H1 (cell line): ENCODE measurements at regions not wholly inside any gene's neighbourhood (a gene's known extent, or its start where the extent isn't known, plus 50 kb on each side); places are given as distances from the start of the nearest gene placed in this dataset.

Experiments
- CTCF ChIA-PET: fragments of 300-600 bp; sonication (Branson Sonifier 250); formaldehyde crosslinking; loops from one replicate; lab custom pipeline; 2021; ENCODE audit not compliant: partially characterized antibody; lab: Charles Lee
- POLR2A ChIA-PET: fragments of 300-600 bp; sonication (Branson Sonifier 250); formaldehyde crosslinking; loops from one replicate; lab custom pipeline; 2021; ENCODE audit warnings: inconsistent platforms; ENCODE audit not compliant: partially characterized antibody; lab: Charles Lee
- DNase-seq, 2 experiments: peaks; one replicate each; pipeline versions ENCODE4 v3.0.0 to v3.0.0-alpha.2; 2010 to 2022; ENCODE audit warnings: low spot score in 2 of 2, low read depth in 1 of 2, mixed read lengths in 1 of 2
- FAIRE-seq: peaks from 2 replicates; lab custom pipeline; 2011; peaks lifted over from hg19 to GRCh38; lab: Jason Lieb, UNC
- H2AFZ ChIP-seq: 2 replicates; pipeline ENCODE4 v1.8.1; 2012; ENCODE audit warnings: low read length, inconsistent platforms
- H2AK5ac ChIP-seq: 2 replicates; pipeline ENCODE4 v1.6.1; 2013; ENCODE audit warnings: low read depth, low read length
- H2BK120ac ChIP-seq: replicated peaks from 2 replicates; pipeline ENCODE3; 2013; ENCODE audit warnings: low read depth, low read length, inconsistent platforms
- H2BK12ac ChIP-seq: 2 replicates; pipeline ENCODE4 v1.6.1; 2013; ENCODE audit warnings: low read depth, low read length
- H2BK15ac ChIP-seq: 2 replicates; pipeline ENCODE4 v1.6.1; 2013; ENCODE audit warnings: low read length
- H2BK20ac ChIP-seq: 2 replicates; pipeline ENCODE4 v1.6.1; 2013; ENCODE audit warnings: low read length
- H2BK5ac ChIP-seq: 2 replicates; pipeline ENCODE4 v1.6.1; 2013; ENCODE audit warnings: low read depth, low read length
- H3K14ac ChIP-seq: 2 replicates; pipeline ENCODE4 v1.6.1; 2013; ENCODE audit warnings: inconsistent platforms; ENCODE audit not compliant: insufficient read length
- H3K18ac ChIP-seq: 2 replicates; pipeline ENCODE4 v1.6.1; 2013; ENCODE audit warnings: low read length; ENCODE audit errors: extremely low read depth
- H3K23ac ChIP-seq: 2 replicates; pipeline ENCODE4 v1.6.1; 2013; ENCODE audit warnings: inconsistent platforms; ENCODE audit not compliant: insufficient read length
- H3K23me2 ChIP-seq: 2 replicates; pipeline ENCODE4 v1.6.1; 2013; ENCODE audit warnings: low read depth, low read length
- H3K27ac ChIP-seq: 2 replicates; pipeline ENCODE4 v1.6.1; 2011; ENCODE audit warnings: low read depth, low read length, inconsistent platforms
- H3K27me3 ChIP-seq, 4 experiments: replicated peaks in 1 of 4; 1 replicate in 1 of 4; 2 replicates in 3 of 4; pipeline versions ENCODE4 v1.6.1 to v1.8.1; 2011 to 2013; ENCODE audit warnings: low read length in 3 of 4, mild to moderate bottlenecking in 3 of 4, inconsistent platforms in 2 of 4, mixed read lengths in 2 of 4, moderate library complexity in 1 of 4; ENCODE audit not compliant: control insufficient read depth in 3 of 4, insufficient read depth in 3 of 4; ENCODE audit errors: extremely low read depth in 1 of 4
- H3K36me3 ChIP-seq, 4 experiments: 2 replicates each; pipeline versions ENCODE4 v1.6.1 to v1.8.1; 2011 to 2013; ENCODE audit warnings: mild to moderate bottlenecking in 4 of 4, low read length in 3 of 4, moderate library complexity in 2 of 4, control low read depth in 1 of 4, inconsistent platforms in 1 of 4; ENCODE audit not compliant: insufficient read depth in 4 of 4, control insufficient read depth in 2 of 4
- H3K4ac ChIP-seq: replicated peaks from 2 replicates; pipeline ENCODE3; 2013; ENCODE audit warnings: low read length, low read depth, mixed read lengths, inconsistent platforms; ENCODE audit not compliant: insufficient read length
- H3K4me1 ChIP-seq, 4 experiments: replicated peaks in 1 of 4; 1 replicate in 1 of 4; 2 replicates in 3 of 4; pipeline versions ENCODE4 v1.6.1 to v1.8.1; 2011 to 2013; ENCODE audit warnings: low read length in 3 of 4, inconsistent platforms in 2 of 4, mixed read lengths in 1 of 4; ENCODE audit not compliant: insufficient read depth in 4 of 4, control insufficient read depth in 3 of 4
- H3K4me2 ChIP-seq, 2 experiments: 2 replicates each; pipeline versions ENCODE4 v1.6.1 to v1.8.1; 2011 to 2013; ENCODE audit warnings: low read depth in 2 of 2, low read length in 2 of 2, control low read depth in 1 of 2, inconsistent platforms in 1 of 2, mild to moderate bottlenecking in 1 of 2; ENCODE audit not compliant: insufficient read depth in 1 of 2
- H3K4me3 ChIP-seq, 4 experiments: fragments of 200-600, 300-600 bp in 1 of 4; sonication (generic), shearing (Covaris generic), sonication (Bioruptor Twin) in 1 of 4; 2 replicates each; pipeline versions ENCODE4 v1.5.1 to v1.8.1; 2011 to 2016; ENCODE audit warnings: low read length in 4 of 4, low read depth in 3 of 4, control low read depth in 2 of 4, inconsistent platforms in 2 of 4, mild to moderate bottlenecking in 2 of 4, mixed read lengths in 1 of 4, moderate library complexity in 1 of 4; ENCODE audit not compliant: insufficient read depth in 2 of 4; ENCODE audit errors: extremely low read depth in 1 of 4
- H3K56ac ChIP-seq: replicated peaks from 2 replicates; pipeline ENCODE3; 2013; ENCODE audit warnings: low read depth, mild to moderate bottlenecking, mixed read lengths, low read length, inconsistent platforms; ENCODE audit not compliant: insufficient read length
- H3K79me1 ChIP-seq: 2 replicates; pipeline ENCODE4 v1.6.1; 2013; ENCODE audit warnings: low read depth, low read length, control low read depth
- H3K79me2 ChIP-seq, 2 experiments: 2 replicates each; pipeline versions ENCODE4 v1.6.1 to v1.8.1; 2012 to 2013; ENCODE audit warnings: low read length in 2 of 2, mild to moderate bottlenecking in 2 of 2, inconsistent platforms in 1 of 2; ENCODE audit not compliant: insufficient read depth in 2 of 2, control insufficient read depth in 1 of 2
- H3K9ac ChIP-seq, 4 experiments: replicated peaks in 1 of 4; 1 replicate in 1 of 4; 2 replicates in 3 of 4; pipeline versions ENCODE4 v1.6.1 to v1.8.1; 2011 to 2013; ENCODE audit warnings: low read depth in 3 of 4, low read length in 3 of 4, control low read depth in 2 of 4, mild to moderate bottlenecking in 2 of 4, moderate library complexity in 2 of 4, inconsistent platforms in 1 of 4; ENCODE audit errors: extremely low read depth in 1 of 4
- H3K9me3 ChIP-seq, 2 experiments: 2 replicates each; pipeline versions ENCODE4 v1.6.1 to v1.8.1; 2012 to 2013; ENCODE audit warnings: mild to moderate bottlenecking in 2 of 2, moderate library complexity in 2 of 2, control low read depth in 1 of 2, inconsistent platforms in 1 of 2, low read depth in 1 of 2, low read length in 1 of 2, mixed read lengths in 1 of 2; ENCODE audit not compliant: insufficient read depth in 2 of 2
- H4K20me1 ChIP-seq, 2 experiments: replicated peaks in 1 of 2; 2 replicates each; pipeline versions ENCODE3 to v1.8.1; 2011 to 2013; ENCODE audit warnings: inconsistent platforms in 2 of 2, low read length in 2 of 2, mild to moderate bottlenecking in 1 of 2; ENCODE audit not compliant: insufficient read depth in 2 of 2, control insufficient read depth in 1 of 2
- H4K5ac ChIP-seq: 2 replicates; pipeline ENCODE4 v1.6.1; 2013; ENCODE audit warnings: low read length, low read depth, mixed read lengths, inconsistent platforms; ENCODE audit not compliant: insufficient read length
- H4K8ac ChIP-seq: 2 replicates; pipeline ENCODE4 v1.8.0; 2013; ENCODE audit warnings: mild to moderate bottlenecking, moderate library complexity, low read length, inconsistent platforms; ENCODE audit not compliant: insufficient read depth; ENCODE audit errors: extremely low read depth
- H4K91ac ChIP-seq: replicated peaks from 2 replicates; pipeline ENCODE3; 2013; ENCODE audit warnings: low read length, mixed read lengths, inconsistent platforms; ENCODE audit not compliant: insufficient read length
- RAD21 ChIP-seq, 2 experiments: IDR thresholded peaks in 1 of 2; conservative IDR thresholded peaks in 1 of 2; 2 replicates each; pipeline ENCODE4 v1.6.1; 2011; ENCODE audit warnings: low read depth in 2 of 2, low read length in 2 of 2, improper control_type of control experiment in 1 of 2, inconsistent platforms in 1 of 2, mild to moderate bottlenecking in 1 of 2, moderate library complexity in 1 of 2
- ZNF274 ChIP-seq: IDR thresholded peaks from 2 replicates; pipeline ENCODE4 v1.7.0; 2012; ENCODE audit warnings: low read length, borderline replicate concordance; ENCODE audit errors: extremely low read depth
- WGBS, 2 experiments: shearing (Covaris generic) in 1 of 2; methylation state at CpG; one replicate each; pipeline versions ENCODE4 v1.1.6 to v1.1.7; 2013 to 2015; ENCODE audit warnings: low lambda C conversion rate in 2 of 2, mixed read lengths in 2 of 2, inconsistent platforms in 1 of 2, low coverage in 1 of 2, missing lambda C conversion rate in 1 of 2; ENCODE audit not compliant: insufficient replicate concordance in 2 of 2, insufficient coverage in 1 of 2, insufficient read length in 1 of 2; ENCODE audit errors: extremely low coverage in 1 of 2, missing lambda C conversion rate in 1 of 2; 5-methylcytosine and 5-hydroxymethylcytosine counted together
- TF ChIP-seq, protein P1 (sequence below), 3 experiments: IDR thresholded peaks; 1 replicate in 2 of 3; 2 replicates in 1 of 3; pipeline versions ENCODE4 v1.5.1 to v1.6.1; 2011; ENCODE audit warnings: low read length in 3 of 3, mild to moderate bottlenecking in 3 of 3, inconsistent platforms in 2 of 3, low read depth in 1 of 3, moderate library complexity in 1 of 3; ENCODE audit not compliant: insufficient read depth in 1 of 3; ENCODE audit errors: control extremely low read depth in 1 of 3

DNA sequence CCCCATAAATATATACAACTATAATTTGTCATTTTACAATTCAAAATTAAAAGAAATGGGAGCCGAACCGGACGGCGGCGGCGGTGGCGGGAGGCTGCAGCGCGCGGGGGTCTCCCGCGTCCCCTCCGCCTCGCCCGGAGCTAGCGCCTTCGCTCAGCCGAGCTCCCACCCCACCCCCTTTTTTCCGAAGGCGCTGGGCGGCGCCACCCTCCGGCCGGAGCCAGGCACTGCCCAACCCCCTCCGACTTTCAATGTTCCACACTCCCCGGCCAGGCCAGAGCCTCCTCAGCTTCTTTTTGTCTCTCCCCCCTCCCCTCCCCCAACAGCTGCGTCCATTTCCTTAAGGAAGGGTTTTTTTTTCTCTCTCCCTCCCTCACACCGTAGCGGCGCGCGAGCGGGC, 214.1 kb upstream of the GEMIN8 start:
- Histone ChIP-seq H3K23ac (no peak overlapping the region), H2AFZ (no peak overlapping the region), H3K9me3 (no peaks in the 10 kb centered on the region), H3K79me1 (no peaks in the 10 kb centered on the region), H2BK5ac (no peak overlapping the region), H3K4me2 (no peak overlapping the region)
- TF ChIP-seq, protein P1, sequence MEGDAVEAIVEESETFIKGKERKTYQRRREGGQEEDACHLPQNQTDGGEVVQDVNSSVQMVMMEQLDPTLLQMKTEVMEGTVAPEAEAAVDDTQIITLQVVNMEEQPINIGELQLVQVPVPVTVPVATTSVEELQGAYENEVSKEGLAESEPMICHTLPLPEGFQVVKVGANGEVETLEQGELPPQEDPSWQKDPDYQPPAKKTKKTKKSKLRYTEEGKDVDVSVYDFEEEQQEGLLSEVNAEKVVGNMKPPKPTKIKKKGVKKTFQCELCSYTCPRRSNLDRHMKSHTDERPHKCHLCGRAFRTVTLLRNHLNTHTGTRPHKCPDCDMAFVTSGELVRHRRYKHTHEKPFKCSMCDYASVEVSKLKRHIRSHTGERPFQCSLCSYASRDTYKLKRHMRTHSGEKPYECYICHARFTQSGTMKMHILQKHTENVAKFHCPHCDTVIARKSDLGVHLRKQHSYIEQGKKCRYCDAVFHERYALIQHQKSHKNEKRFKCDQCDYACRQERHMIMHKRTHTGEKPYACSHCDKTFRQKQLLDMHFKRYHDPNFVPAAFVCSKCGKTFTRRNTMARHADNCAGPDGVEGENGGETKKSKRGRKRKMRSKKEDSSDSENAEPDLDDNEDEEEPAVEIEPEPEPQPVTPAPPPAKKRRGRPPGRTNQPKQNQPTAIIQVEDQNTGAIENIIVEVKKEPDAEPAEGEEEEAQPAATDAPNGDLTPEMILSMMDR (IDR thresholded peaks at IDR 0.05; ENCODE audit: control extremely low read depth in 1 of 3, insufficient read depth in 1 of 3, low read depth in 1 of 3, low read length in 3 of 3), result peak; percentile 34 to 37 (median 37)
- TF ChIP-seq RAD21 (IDR thresholded peaks at IDR 0.05 in 1 of 2, conservative IDR thresholded peaks at IDR 0.05 in 1 of 2; ENCODE audit: low read depth in 2 of 2, low read length in 2 of 2) (peak; percentile 34 to 43; a peak in 3 of 4 replicates), ZNF274 (no peak)
- TF ChIP-seq, all 59 proteins: peak for 2
- Histone ChIP-seq H3K56ac (no peak overlapping the region), H3K23me2 (no peaks in the 10 kb centered on the region), H3K27me3 (no peaks in the 10 kb centered on the region), H4K91ac (no peak overlapping the region), H2BK12ac (no peak overlapping the region), H3K4me1 (no peaks in the 10 kb centered on the region), H2BK20ac (no peak overlapping the region), H2BK15ac (no peak overlapping the region), H3K14ac (no peak overlapping the region), H3K4me3 (no peak overlapping the region), H3K27ac (no peak overlapping the region), H2AK5ac (no peak overlapping the region), H3K36me3 (no peaks in the 10 kb centered on the region), H2BK120ac (no peak overlapping the region), H3K4ac (no peak overlapping the region), H3K79me2 (no peaks in the 10 kb centered on the region), H3K9ac (no peak overlapping the region), H4K20me1 (no peaks in the 10 kb centered on the region), H4K5ac (no peak overlapping the region), H3K18ac (no peak overlapping the region), H4K8ac (no peak overlapping the region)
- POLR2A ChIA-PET, result no interaction called here
- CTCF ChIA-PET, result interaction anchor here (0.6 to 1.7 kb wide), 7 partner anchors 17 to 57 kb away, joined by 3 to 7 read pairs (median 4); no protein-coding TSS in a partner anchor
- FAIRE-seq, result no peak
- peak; percentile 13 to 66 for DNase-seq
- WGBS, 2 experiments, result 78% methylated on average over 7 of the region's 33 CpGs; no CpG with 5 or more reads in 1 of the 2 experiments
